Keratinocyte (primary cell): ENCODE measurements at regions not wholly inside any gene's neighbourhood (a gene's known extent, or its start where the extent isn't known, plus 50 kb on each side); places are given as distances from the start of the nearest gene placed in this dataset.

Source experiments
- DNase-seq: peaks from one replicate; pipeline ENCODE4 v3.0.0-alpha.2; 2011; ENCODE audit warnings: low read depth, missing footprints, low spot score
- FAIRE-seq: peaks from 2 replicates; lab custom pipeline; 2011; peaks lifted over from hg19 to GRCh38; lab: Jason Lieb, UNC
- H2AFZ ChIP-seq: 2 replicates; pipeline ENCODE4 v1.6.0; 2012; ENCODE audit warnings: low read length, control low read depth, inconsistent platforms; ENCODE audit not compliant: control insufficient read depth
- H3K27ac ChIP-seq: 2 replicates; pipeline ENCODE4 v1.5.1; 2011; ENCODE audit warnings: low read length; ENCODE audit not compliant: control insufficient read depth, insufficient read depth
- H3K27me3 ChIP-seq: 3 replicates; pipeline ENCODE4 v1.6.0; 2011; ENCODE audit warnings: low read length; ENCODE audit not compliant: control insufficient read depth, insufficient read depth; ENCODE audit errors: extremely low read depth
- H3K36me3 ChIP-seq, 2 experiments: 2 replicates in 1 of 2; 3 replicates in 1 of 2; pipeline ENCODE4 v1.5.1; 2011; ENCODE audit warnings: low read length in 2 of 2, mild to moderate bottlenecking in 1 of 2; ENCODE audit not compliant: control insufficient read depth in 2 of 2, insufficient read depth in 2 of 2; ENCODE audit errors: extremely low read depth in 1 of 2
- H3K4me1 ChIP-seq: 3 replicates; pipeline ENCODE4 v1.5.1; 2011; ENCODE audit warnings: low read length; ENCODE audit not compliant: control insufficient read depth, insufficient read depth; ENCODE audit errors: extremely low read depth
- H3K4me2 ChIP-seq: 3 replicates; pipeline ENCODE4 v1.6.0; 2011; ENCODE audit warnings: low read depth, low read length; ENCODE audit not compliant: control insufficient read depth, insufficient read depth; ENCODE audit errors: extremely low read depth
- H3K4me3 ChIP-seq, 3 experiments: fragments of 200-600 bp in 1 of 3; sonication (generic) in 1 of 3; 2 replicates in 2 of 3; 3 replicates in 1 of 3; pipeline ENCODE4 v1.5.1; 2011 to 2016; ENCODE audit warnings: low read length in 3 of 3, mild to moderate bottlenecking in 3 of 3, control low read depth in 2 of 3, inconsistent platforms in 1 of 3, low read depth in 1 of 3, mixed read lengths in 1 of 3, mixed run types in 1 of 3, moderate library complexity in 1 of 3; ENCODE audit not compliant: control insufficient read depth in 2 of 3, insufficient read depth in 2 of 3; ENCODE audit errors: extremely low read depth in 1 of 3
- H3K79me2 ChIP-seq: 2 replicates; pipeline ENCODE4 v1.6.0; 2012; ENCODE audit warnings: low read length; ENCODE audit not compliant: control insufficient read depth, insufficient read depth
- H3K9ac ChIP-seq: 3 replicates; pipeline ENCODE4 v1.6.0; 2011; ENCODE audit warnings: low read length; ENCODE audit not compliant: control insufficient read depth, insufficient read depth; ENCODE audit errors: extremely low read depth
- H3K9me1 ChIP-seq: 3 replicates; pipeline ENCODE4 v1.6.0; 2011; ENCODE audit warnings: low read length; ENCODE audit not compliant: control insufficient read depth, insufficient read depth; ENCODE audit errors: extremely low read depth
- H3K9me3 ChIP-seq: 2 replicates; pipeline ENCODE4 v1.5.1; 2012; ENCODE audit warnings: low read depth, low read length; ENCODE audit not compliant: control insufficient read depth
- H4K20me1 ChIP-seq: 3 replicates; pipeline ENCODE4 v1.6.0; 2011; ENCODE audit warnings: low read length; ENCODE audit not compliant: control insufficient read depth, insufficient read depth; ENCODE audit errors: extremely low read depth
- CTCF ChIP-seq, 3 experiments: IDR thresholded peaks in 1 of 3; conservative IDR thresholded peaks in 1 of 3; optimal IDR thresholded peaks in 1 of 3; 2 replicates in 2 of 3; 3 replicates in 1 of 3; pipeline versions ENCODE3 to v1.5.1; 2011; ENCODE audit warnings: low read length in 3 of 3, mild to moderate bottlenecking in 3 of 3, moderate library complexity in 2 of 3, control low read depth in 1 of 3, inconsistent platforms in 1 of 3; ENCODE audit not compliant: insufficient read depth in 2 of 3; ENCODE audit errors: extremely low read depth in 1 of 3
- EZH2 ChIP-seq: IDR thresholded peaks from one replicate; pipeline ENCODE4 v1.6.1; 2012; ENCODE audit warnings: inconsistent platforms, mild to moderate bottlenecking, low read length, moderate library complexity
- dilution Hi-C: fragments of 300-500 bp; cut with MboI; formaldehyde crosslinking; loops from one replicate; pipeline ENCODE4 v1.7.0; 2020; ENCODE audit warnings: low sequenced_read_pairs; ENCODE audit not compliant: extremely low pct_ligation_motif_present

- FAIRE-seq: no peak
- no peak for TF ChIP-seq CTCF (optimal IDR thresholded peaks at IDR 0.05 in 1 of 3, IDR thresholded peaks at IDR 0.05 in 1 of 3, conservative IDR thresholded peaks at IDR 0.05 in 1 of 3; ENCODE audit: extremely low read depth in 1 of 3, insufficient read depth in 2 of 3, low read length in 3 of 3)
- no peak for TF ChIP-seq EZH2
Measured at GRCh38 chr9:102862478-102862877, 132.7 kb upstream of the CYLC2 start.

GRCh38 chr9:102855641-102856040, 139.5 kb upstream of the CYLC2 start:
- DNase-seq: no peak
- Histone ChIP-seq H3K79me2 (no peaks in the 10 kb centered on the region), H2AFZ (no peak overlapping the region), H4K20me1 (no peaks in the 10 kb centered on the region), H3K27ac (no peak overlapping the region), H3K9me3 (no peaks in the 10 kb centered on the region), H3K9me1 (no peaks in the 10 kb centered on the region), H3K4me3 (no peak overlapping the region), H3K36me3 (no peaks in the 10 kb centered on the region), H3K4me2 (no peak overlapping the region), H3K27me3 (no peaks in the 10 kb centered on the region), H3K4me1 (no peaks in the 10 kb centered on the region), H3K9ac (no peak overlapping the region)
- dilution Hi-C loops: no loop called here
- no peak for FAIRE-seq
- TF ChIP-seq EZH2: no peak

More at GRCh38 chr9:102862478-102862877, 132.7 kb upstream of the CYLC2 start:
- H3K9me3 ChIP-seq: no peaks in the 10 kb centered on the region
- no peaks in the 10 kb centered on the region for H3K36me3 ChIP-seq
- no peak overlapping the region for H3K4me3 ChIP-seq
- no peak overlapping the region for H3K4me2 ChIP-seq
- dilution Hi-C loops: no loop called here
- no peaks in the 10 kb centered on the region for H3K4me1 ChIP-seq
- H3K9me1 ChIP-seq: no peaks in the 10 kb centered on the region
- H3K9ac ChIP-seq: no peak overlapping the region
- no peak for DNase-seq
- no peaks in the 10 kb centered on the region for H3K27me3 ChIP-seq
- no peak overlapping the region for H3K27ac ChIP-seq
- no peaks in the 10 kb centered on the region for H3K79me2 ChIP-seq
- H4K20me1 ChIP-seq: no peaks in the 10 kb centered on the region
- H2AFZ ChIP-seq: no peak overlapping the region

DNA sequence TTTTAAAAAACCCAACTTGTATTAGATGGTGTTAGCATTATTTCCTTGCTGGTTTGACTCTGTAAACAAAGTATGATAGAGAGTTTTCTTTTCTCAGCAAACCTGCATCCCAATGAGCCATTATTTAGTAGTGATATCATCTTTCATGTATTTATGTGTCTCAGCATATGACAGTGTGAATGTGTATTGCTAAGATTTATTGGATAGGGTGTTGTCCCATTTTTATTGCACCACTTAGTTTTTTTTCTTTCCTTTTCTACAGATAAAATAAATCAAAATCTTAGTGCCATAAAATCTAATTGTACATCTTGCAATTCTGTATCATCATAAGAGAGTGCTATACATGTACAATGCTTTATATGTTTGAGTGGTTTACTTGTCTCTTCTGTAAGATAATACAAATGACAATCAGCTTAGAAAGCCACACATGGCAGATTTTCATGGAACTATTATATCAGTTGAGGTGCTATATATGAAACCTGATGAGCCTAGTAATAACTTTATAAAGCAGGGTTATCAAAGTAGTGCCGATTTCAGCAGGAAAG, 149.2 kb upstream of the CYLC2 start:
- no peaks in the 10 kb centered on the region for H3K4me1 ChIP-seq
- no peaks in the 10 kb centered on the region for H3K79me2 ChIP-seq
- no peak overlapping the region for H3K27ac ChIP-seq
- H3K9ac ChIP-seq: no peak overlapping the region
- H3K9me1 ChIP-seq: no peaks in the 10 kb centered on the region
- H3K27me3 ChIP-seq: no peaks in the 10 kb centered on the region
- H2AFZ ChIP-seq: no peak overlapping the region
- no peaks in the 10 kb centered on the region for H3K9me3 ChIP-seq
- no peak for TF ChIP-seq EZH2
- TF ChIP-seq CTCF (optimal IDR thresholded peaks at IDR 0.05 in 1 of 3, IDR thresholded peaks at IDR 0.05 in 1 of 3, conservative IDR thresholded peaks at IDR 0.05 in 1 of 3; ENCODE audit: extremely low read depth in 1 of 3, insufficient read depth in 2 of 3, low read length in 3 of 3): no peak
- dilution Hi-C loops: no loop called here
- no peaks in the 10 kb centered on the region for H4K20me1 ChIP-seq
- FAIRE-seq (no peak), DNase-seq (no peak)
- no peak overlapping the region for H3K4me3 ChIP-seq
- H3K36me3 ChIP-seq: no peaks in the 10 kb centered on the region
- H3K4me2 ChIP-seq: no peak overlapping the region
